K562 (cell line): ENCODE measurements at regions not wholly inside any gene's neighbourhood (a gene's known extent, or its start where the extent isn't known, plus 50 kb on each side); places are given as distances from the start of the nearest gene placed in this dataset.

Experiments used
- ARID2 ChIP-seq: fragments of 450-650 bp; IDR thresholded peaks from 2 replicates; pipeline ENCODE4 v1.6.1; 2017; ENCODE audit warnings: antibody characterized with exemption, mild to moderate bottlenecking
- CBX3 ChIP-seq, 2 experiments: IDR thresholded peaks; 1 replicate in 1 of 2; 2 replicates in 1 of 2; pipeline ENCODE4 v1.6.1; 2012; ENCODE audit warnings: inconsistent platforms in 2 of 2, low read length in 2 of 2, borderline replicate concordance in 1 of 2, control low read depth in 1 of 2
- CBX8 ChIP-seq: fragments of 200-600 bp; sonication (generic); IDR thresholded peaks from 2 replicates; pipeline ENCODE4 v1.6.1; 2012; ENCODE audit warnings: borderline replicate concordance, mixed run types, low read depth, mild to moderate bottlenecking, moderate library complexity, mixed read lengths, low read length, control low read depth, inconsistent platforms; ENCODE audit not compliant: poor library complexity, severe bottlenecking; ENCODE audit errors: extremely low read depth
- CHD1 ChIP-seq: fragments of 200-600 bp; sonication (generic); IDR thresholded peaks from one replicate; pipeline ENCODE4 v1.6.1; 2012; ENCODE audit warnings: mild to moderate bottlenecking, moderate library complexity, low read length, inconsistent platforms
- FOXJ2 ChIP-seq: fragments of 200-800 bp; sonication (Bioruptor generic); IDR thresholded peaks from 2 replicates; pipeline ENCODE4 v1.6.1; 2016; ENCODE audit warnings: missing genetic modification characterization, missing compliant biosample characterization
- GABPB2 ChIP-seq: fragments of 250-450 bp; sonication (Bioruptor Pico); conservative IDR thresholded peaks from 2 replicates; pipeline ENCODE4 v1.5.1; 2021; ENCODE audit warnings: mild to moderate bottlenecking
- GATA2 ChIP-seq: sonication (generic); formaldehyde crosslinking; IDR thresholded peaks from 2 replicates; pipeline ENCODE4 v1.4.0; 2020; ENCODE audit warnings: mild to moderate bottlenecking, missing genetic modification reagents
- HMGXB4 ChIP-seq: sonication (generic); formaldehyde crosslinking; IDR thresholded peaks from 2 replicates; pipeline ENCODE4 v1.8.1; 2023; ENCODE audit warnings: mild to moderate bottlenecking, missing genetic modification reagents
- IRF2 ChIP-seq: sonication (generic); formaldehyde crosslinking; IDR thresholded peaks from 2 replicates; pipeline ENCODE4 v1.8.1; 2022; ENCODE audit warnings: mild to moderate bottlenecking, missing genetic modification reagents
- NFIX ChIP-seq: fragments of 250-450 bp; sonication (Bioruptor Pico); IDR thresholded peaks from 2 replicates; pipeline ENCODE4 v1.4.0; 2020; ENCODE audit warnings: low read depth, mild to moderate bottlenecking, moderate library complexity
- NRF1 ChIP-seq, 2 experiments: fragments of 450-650 bp; IDR thresholded peaks in 1 of 2; conservative IDR thresholded peaks in 1 of 2; 2 replicates each; pipeline ENCODE4 v1.6.1; 2014; ENCODE audit warnings: mild to moderate bottlenecking in 2 of 2
- PHF21A ChIP-seq: fragments of 450-650 bp; IDR thresholded peaks from 2 replicates; pipeline ENCODE4 v1.6.1; 2017; ENCODE audit warnings: low read depth, borderline replicate concordance
- RBBP5 ChIP-seq: fragments of 200-600 bp; sonication (generic); IDR thresholded peaks from 2 replicates; pipeline ENCODE4 v1.6.1; 2012; ENCODE audit warnings: borderline replicate concordance, mild to moderate bottlenecking, low read length, control low read depth, inconsistent platforms; ENCODE audit not compliant: insufficient read depth, poor library complexity, severe bottlenecking
- SNRNP70 ChIP-seq: fragments of 200-400 bp; formaldehyde crosslinking; optimal IDR thresholded peaks from 2 replicates; pipeline ENCODE3; 2017; ENCODE audit warnings: low read depth, low read length
- THRAP3 ChIP-seq: fragments of 450-650 bp; IDR thresholded peaks from 2 replicates; pipeline ENCODE4 v1.6.1; 2016; ENCODE audit warnings: mild to moderate bottlenecking, inconsistent platforms, borderline replicate concordance
- USF1 ChIP-seq: sonication (generic); formaldehyde crosslinking; IDR thresholded peaks from 2 replicates; pipeline ENCODE4 v1.9.0; 2022; ENCODE audit warnings: mild to moderate bottlenecking, missing genetic modification reagents
- YY1 ChIP-seq, 3 experiments: IDR thresholded peaks; 2 replicates each; pipeline ENCODE4 v1.6.1; 2011; ENCODE audit warnings: low read length in 2 of 3, mild to moderate bottlenecking in 2 of 3, moderate library complexity in 2 of 3, borderline replicate concordance in 1 of 3, control low read depth in 1 of 3, low read depth in 1 of 3; ENCODE audit not compliant: insufficient read depth in 3 of 3, insufficient replicate concordance in 2 of 3, control insufficient read depth in 1 of 3, insufficient read length in 1 of 3; ENCODE audit errors: extremely low read depth in 1 of 3
- ZNF165 ChIP-seq: fragments of 250-450 bp; sonication (Bioruptor Pico); IDR thresholded peaks from 2 replicates; pipeline ENCODE4 v1.4.0; 2020; ENCODE audit warnings: borderline replicate concordance
- ZNF175 ChIP-seq: fragments of 200-800 bp; sonication (Bioruptor generic); IDR thresholded peaks from 2 replicates; pipeline ENCODE4 v1.6.1; 2016; ENCODE audit warnings: low read depth, mild to moderate bottlenecking, missing genetic modification characterization, missing compliant biosample characterization
- ZNF23 ChIP-seq: fragments of 250-450 bp; sonication (Bioruptor Pico); IDR thresholded peaks from 2 replicates; pipeline ENCODE4 v1.4.0; 2020; ENCODE audit warnings: mild to moderate bottlenecking
- ZNF24 ChIP-seq: fragments of 450-650 bp; IDR thresholded peaks from 2 replicates; pipeline ENCODE4 v1.6.1; 2016
- ZNF395 ChIP-seq: fragments of 200-800 bp; sonication (Bioruptor generic); IDR thresholded peaks from 2 replicates; pipeline ENCODE4 v1.6.1; 2017; ENCODE audit warnings: missing genetic modification characterization, missing compliant biosample characterization
- ZNF583 ChIP-seq: fragments of 250-450 bp; sonication (Bioruptor Pico); IDR thresholded peaks from 2 replicates; pipeline ENCODE4 v1.4.0; 2020
- ZNF589 ChIP-seq: fragments of 200-800 bp; sonication (Bioruptor generic); IDR thresholded peaks from 2 replicates; pipeline ENCODE4 v1.6.1; 2016; ENCODE audit warnings: low read depth, missing genetic modification characterization, missing compliant biosample characterization
- ZNF79 ChIP-seq: fragments of 250-450 bp; sonication (Bioruptor Pico); IDR thresholded peaks from 2 replicates; pipeline ENCODE4 v1.4.0; 2020; ENCODE audit warnings: low read depth, mild to moderate bottlenecking, moderate library complexity

- TF ChIP-seq HMGXB4: no peak
- no peak for TF ChIP-seq CBX8
- TF ChIP-seq NFIX (CRISPR knock-in tag): no peak
- no peak for TF ChIP-seq ZNF589 (CRISPR knock-in tag)
- no peak for TF ChIP-seq SNRNP70
- TF ChIP-seq NRF1 (conservative IDR thresholded peaks at IDR 0.05 in 1 of 2, IDR thresholded peaks at IDR 0.05 in 1 of 2): no peak
- TF ChIP-seq GATA2 (CRISPR knock-in tag): peak; percentile 61
- no peak for TF ChIP-seq USF1 (CRISPR knock-in tag)
- TF ChIP-seq CHD1: no peak
- no peak for TF ChIP-seq IRF2 (CRISPR knock-in tag)
- TF ChIP-seq ZNF79: no peak
- no peak for TF ChIP-seq PHF21A
- TF ChIP-seq GABPB2: no peak
- TF ChIP-seq ZNF24: no peak
- TF ChIP-seq ZNF395: peak; percentile 18; the same call in 1 of the 2 replicates
- TF ChIP-seq YY1 (IDR thresholded peaks at IDR 0.05; ENCODE audit: borderline replicate concordance in 1 of 3, control insufficient read depth in 1 of 3, extremely low read depth in 1 of 3, insufficient read depth in 3 of 3, insufficient read length in 1 of 3, insufficient replicate concordance in 2 of 3, low read depth in 1 of 3, low read length in 2 of 3): peak in 1 of 3 experiments; percentile 40
- TF ChIP-seq CBX3 (IDR thresholded peaks at IDR 0.05; ENCODE audit: borderline replicate concordance in 1 of 2, low read length in 2 of 2): peak in 1 of 2 experiments; percentile 79; a peak in 2 of 3 replicates
- no peak for TF ChIP-seq RBBP5
- TF ChIP-seq ZNF165 (CRISPR knock-in tag): no peak
- TF ChIP-seq ARID2: no peak
- TF ChIP-seq ZNF583 (CRISPR knock-in tag): no peak
- TF ChIP-seq ZNF175 (CRISPR knock-in tag): no peak
- no peak for TF ChIP-seq THRAP3
- no peak for TF ChIP-seq ZNF23 (CRISPR knock-in tag)
- TF ChIP-seq FOXJ2 (tag): peak; percentile 91
These were observed 439.3 kb upstream of the TRIB2 start (continued) for GRCh38 chr2:12277241-12278034.
